Superior temporal gyrus (tissue), 1 donor: ENCODE measurements at regions not wholly inside any gene's neighbourhood (a gene's known extent, or its start where the extent isn't known, plus 50 kb on each side); places are given as distances from the start of the nearest gene placed in this dataset.
"Not testable (repeated sequence)": the region's sequence is repeated elsewhere in the genome, so short reads cannot be mapped to it uniquely, and the experiment has no call there.

ENCODE experiments used
- DNase-seq: peaks from one replicate; pipeline ENCODE4 v3.0.0-alpha.2; 2016; ENCODE audit errors: extremely low spot score

GRCh38 chr5:54822324-54822687, 163.1 kb downstream of the ESM1 start:
- DNase-seq, result no peak

- DNase-seq, result no peak
Measured at GRCh38 chr5:54821445-54822323, 163.7 kb downstream of the ESM1 start.

- DNase-seq, result no peak
Measured at GRCh38 chr5:54820346-54821134, 164.9 kb downstream of the ESM1 start.

GRCh38 chr5:54807421-54807820, 178.0 kb downstream of the ESM1 start:
- no peak for DNase-seq

- DNase-seq, result no peak
Measured at GRCh38 chr5:54804521-54804920, 180.9 kb downstream of the ESM1 start.

GRCh38 chr5:54804086-54804485, 181.3 kb downstream of the ESM1 start:
- DNase-seq, result no peak

GRCh38 chr5:54803471-54804011, 181.9 kb downstream of the ESM1 start:
- DNase-seq, result no peak

- DNase-seq, result no peak
Measured at GRCh38 chr5:54799645-54800044, 185.7 kb downstream of the ESM1 start.

GRCh38 chr5:54795777-54796176, 189.6 kb downstream of the ESM1 start:
- DNase-seq, result no peak

- no peak for DNase-seq
Measured at GRCh38 chr5:54795284-54795683, 190.1 kb downstream of the ESM1 start.

GRCh38 chr5:54794135-54794975, 191.0 kb downstream of the ESM1 start:
- no peak for DNase-seq

- no peak for DNase-seq
Measured at GRCh38 chr5:54793468-54794134, 191.8 kb downstream of the ESM1 start.

GRCh38 chr5:54792611-54793404, 192.6 kb downstream of the ESM1 start:
- DNase-seq, result no peak

- DNase-seq, result not testable (repeated sequence)
Measured at GRCh38 chr5:54787910-54788309, 197.5 kb downstream of the ESM1 start.

- DNase-seq, result peak; percentile 58
Measured at GRCh38 chr5:54785729-54786591, 199.4 kb downstream of the ESM1 start.

- DNase-seq, result no peak
Measured at GRCh38 chr5:54778783-54779182, 206.6 kb downstream of the ESM1 start.

GRCh38 chr5:54775645-54776044, 209.7 kb downstream of the ESM1 start:
- DNase-seq, result no peak

GRCh38 chr5:54774281-54775170, 210.9 kb downstream of the ESM1 start:
- no peak for DNase-seq
